Mesendoderm (in vitro differentiated cells): ENCODE measurements at regions not wholly inside any gene's neighbourhood (a gene's known extent, or its start where the extent isn't known, plus 50 kb on each side); places are given as distances from the start of the nearest gene placed in this dataset.

Experiments used
- DNase-seq: peaks from one replicate; pipeline ENCODE4 v3.0.0; 2013
- H2AK5ac ChIP-seq: 2 replicates; pipeline ENCODE4 v1.6.1; 2013; ENCODE audit warnings: low read length, inconsistent platforms
- H2BK120ac ChIP-seq: 2 replicates; pipeline ENCODE4 v1.6.1; 2013; ENCODE audit warnings: low read depth, mild to moderate bottlenecking, low read length, moderate library complexity, mixed read lengths
- H2BK15ac ChIP-seq: replicated peaks from 2 replicates; pipeline ENCODE4 v1.6.1; 2013; ENCODE audit warnings: low read depth, mild to moderate bottlenecking, moderate library complexity
- H2BK5ac ChIP-seq: 2 replicates; pipeline ENCODE4 v1.6.1; 2013; ENCODE audit warnings: low read length, inconsistent platforms
- H3K18ac ChIP-seq: 2 replicates; pipeline ENCODE4 v1.6.1; 2013; ENCODE audit warnings: mild to moderate bottlenecking, low read length, mixed read lengths
- H3K23ac ChIP-seq: one replicate; pipeline ENCODE4 v1.6.1; 2013; ENCODE audit warnings: low read length
- H3K27ac ChIP-seq: 2 replicates; pipeline ENCODE4 v1.5.1; 2013; ENCODE audit warnings: low read depth, mild to moderate bottlenecking, inconsistent platforms, low read length, moderate library complexity
- H3K27me3 ChIP-seq: 2 replicates; pipeline ENCODE4 v1.6.1; 2013; ENCODE audit warnings: low read length, control low read depth, mild to moderate bottlenecking, inconsistent platforms; ENCODE audit not compliant: insufficient read depth, poor library complexity
- H3K36me3 ChIP-seq: 2 replicates; pipeline ENCODE4 v1.6.1; 2013; ENCODE audit warnings: low read length, inconsistent platforms; ENCODE audit not compliant: control insufficient read depth, insufficient read depth
- H3K4ac ChIP-seq: one replicate; pipeline ENCODE4 v1.6.1; 2013; ENCODE audit warnings: low read depth, mild to moderate bottlenecking, low read length, moderate library complexity
- H3K4me1 ChIP-seq: 2 replicates; pipeline ENCODE4 v1.6.1; 2013; ENCODE audit warnings: low read depth, low read length, inconsistent platforms; ENCODE audit not compliant: control insufficient read depth
- H3K4me2 ChIP-seq: 2 replicates; pipeline ENCODE4 v1.6.1; 2013; ENCODE audit warnings: low read length
- H3K4me3 ChIP-seq: 2 replicates; pipeline ENCODE4 v1.5.1; 2013; ENCODE audit warnings: mild to moderate bottlenecking, low read length
- H3K56ac ChIP-seq: one replicate; pipeline ENCODE4 v1.6.1; 2013; ENCODE audit warnings: low read length
- H3K79me1 ChIP-seq: 2 replicates; pipeline ENCODE4 v1.6.1; 2013; ENCODE audit warnings: low read length, inconsistent platforms
- H3K79me2 ChIP-seq: 2 replicates; pipeline ENCODE4 v1.6.1; 2013; ENCODE audit warnings: mild to moderate bottlenecking, low read length; ENCODE audit not compliant: control insufficient read depth, insufficient read depth
- H3K9ac ChIP-seq: 2 replicates; pipeline ENCODE4 v1.6.1; 2013; ENCODE audit warnings: low read length, inconsistent platforms
- H4K5ac ChIP-seq: one replicate; pipeline ENCODE4 v1.6.1; 2013; ENCODE audit warnings: low read length
- H4K8ac ChIP-seq: one replicate; pipeline ENCODE4 v1.6.1; 2013; ENCODE audit warnings: low read depth, mild to moderate bottlenecking, control low read depth, low read length, moderate library complexity
- WGBS: extraction: QIAGEN DNeasy Blood & Tissue Kit; methylation state at CpG from one replicate; pipeline ENCODE4 v1.1.7; 2013; ENCODE audit warnings: low lambda C conversion rate, missing lambda C conversion rate; ENCODE audit not compliant: insufficient coverage; ENCODE audit errors: extremely low coverage; 5-methylcytosine and 5-hydroxymethylcytosine counted together

GRCh38 chr6:169969372-169970099 lies 218.1 kb downstream of the ERMARD start:
- Histone ChIP-seq H3K36me3 (no peaks in the 10 kb centered on the region), H3K4me3 (no peak overlapping the region), H2BK5ac (no peak overlapping the region), H3K4me1 (no peaks in the 10 kb centered on the region), H3K27ac (no peak overlapping the region), H3K4ac (no peak overlapping the region), H2AK5ac (no peak overlapping the region), H3K9ac (no peak overlapping the region), H3K18ac (no peak overlapping the region), H3K79me1 (no peaks in the 10 kb centered on the region), H4K8ac (no peak overlapping the region), H4K5ac (no peak overlapping the region), H3K4me2 (no peak overlapping the region), H3K27me3 (no peaks in the 10 kb centered on the region), H2BK120ac (no peak overlapping the region), H3K56ac (no peak overlapping the region), H2BK15ac (no peak overlapping the region), H3K23ac (no peak overlapping the region), H3K79me2 (no peaks in the 10 kb centered on the region)
- no peak for DNase-seq
- WGBS = no CpG with 5 or more reads among the region's 19 CpGs

GRCh38 chr6:169968541-169969270 lies 217.3 kb downstream of the ERMARD start:
- no peak overlapping the region for H3K27ac ChIP-seq
- no CpG with 5 or more reads among the region's 15 CpGs for WGBS

GRCh38 chr6:169967687-169968086 lies 216.3 kb downstream of the ERMARD start:
- no peak for DNase-seq
- H3K27ac ChIP-seq = no peak overlapping the region
- no peak overlapping the region for H2BK5ac ChIP-seq
- H2AK5ac ChIP-seq = no peak overlapping the region
- H3K56ac ChIP-seq = no peak overlapping the region
- no peak overlapping the region for H2BK15ac ChIP-seq
- no peaks in the 10 kb centered on the region for H3K4me1 ChIP-seq
- H2BK120ac ChIP-seq = no peak overlapping the region
- H3K4ac ChIP-seq = no peak overlapping the region
- H3K36me3 ChIP-seq = no peaks in the 10 kb centered on the region
- H3K27me3 ChIP-seq = no peaks in the 10 kb centered on the region
- H3K9ac ChIP-seq = no peak overlapping the region
- H3K23ac ChIP-seq = no peak overlapping the region
- H3K4me3 ChIP-seq = no peak overlapping the region
- H3K4me2 ChIP-seq = no peak overlapping the region
- H3K79me1 ChIP-seq = no peaks in the 10 kb centered on the region
- no peak overlapping the region for H4K5ac ChIP-seq
- WGBS = no CpG with 5 or more reads among the region's 8 CpGs
- no peak overlapping the region for H3K18ac ChIP-seq
- no peaks in the 10 kb centered on the region for H3K79me2 ChIP-seq
- no peak overlapping the region for H4K8ac ChIP-seq

More at GRCh38 chr6:169968541-169969270, 217.3 kb downstream of the ERMARD start:
- no peak overlapping the region for H3K9ac ChIP-seq
- no peaks in the 10 kb centered on the region for H3K36me3 ChIP-seq
- H3K56ac ChIP-seq = no peak overlapping the region
- H4K5ac ChIP-seq = no peak overlapping the region
- H2BK5ac ChIP-seq = no peak overlapping the region
- no peaks in the 10 kb centered on the region for H3K79me1 ChIP-seq
- no peak overlapping the region for H3K4me2 ChIP-seq
- no peak overlapping the region for H2BK120ac ChIP-seq
- DNase-seq = no peak
- no peak overlapping the region for H3K23ac ChIP-seq
- no peak overlapping the region for H3K4ac ChIP-seq
- H4K8ac ChIP-seq = no peak overlapping the region
- H3K27me3 ChIP-seq = no peaks in the 10 kb centered on the region
- no peaks in the 10 kb centered on the region for H3K4me1 ChIP-seq
- no peak overlapping the region for H3K18ac ChIP-seq
- H2BK15ac ChIP-seq = no peak overlapping the region
- no peak overlapping the region for H3K4me3 ChIP-seq
- no peak overlapping the region for H2AK5ac ChIP-seq
- H3K79me2 ChIP-seq = no peaks in the 10 kb centered on the region

GRCh38 chr6:169966312-169967181 lies 215.1 kb downstream of the ERMARD start:
- WGBS = no CpG with 5 or more reads among the region's 20 CpGs
- no peak for DNase-seq
- H2BK5ac ChIP-seq = no peak overlapping the region

GRCh38 chr6:169965657-169966311 lies 214.4 kb downstream of the ERMARD start:
- no peak overlapping the region for H3K4me2 ChIP-seq
- H3K4me3 ChIP-seq = no peak overlapping the region
- H3K18ac ChIP-seq = no peak overlapping the region
- no peak overlapping the region for H3K27ac ChIP-seq
- no peak overlapping the region for H3K23ac ChIP-seq
- H3K4me1 ChIP-seq = no peaks in the 10 kb centered on the region
- H3K4ac ChIP-seq = no peak overlapping the region
- H2AK5ac ChIP-seq = no peak overlapping the region
- H3K27me3 ChIP-seq = no peaks in the 10 kb centered on the region
- no peak overlapping the region for H3K56ac ChIP-seq
- H3K9ac ChIP-seq = no peak overlapping the region
- no peaks in the 10 kb centered on the region for H3K36me3 ChIP-seq
- H2BK120ac ChIP-seq = no peak overlapping the region
- no peak overlapping the region for H4K8ac ChIP-seq
- no peaks in the 10 kb centered on the region for H3K79me2 ChIP-seq
- no peak overlapping the region for H2BK5ac ChIP-seq
- no peak for DNase-seq
- H3K79me1 ChIP-seq = no peaks in the 10 kb centered on the region
- H4K5ac ChIP-seq = no peak overlapping the region
- no peak overlapping the region for H2BK15ac ChIP-seq
- no CpG with 5 or more reads among the region's 25 CpGs for WGBS

More at GRCh38 chr6:169966312-169967181, 215.1 kb downstream of the ERMARD start:
- Histone ChIP-seq H3K27ac (no peak overlapping the region), H3K4ac (no peak overlapping the region), H3K79me2 (no peaks in the 10 kb centered on the region), H4K5ac (no peak overlapping the region), H3K56ac (no peak overlapping the region), H3K9ac (no peak overlapping the region), H4K8ac (no peak overlapping the region), H2BK120ac (no peak overlapping the region), H3K27me3 (no peaks in the 10 kb centered on the region), H2AK5ac (no peak overlapping the region), H2BK15ac (no peak overlapping the region), H3K79me1 (no peaks in the 10 kb centered on the region), H3K4me3 (no peak overlapping the region), H3K23ac (no peak overlapping the region), H3K18ac (no peak overlapping the region), H3K4me2 (no peak overlapping the region), H3K4me1 (no peaks in the 10 kb centered on the region), H3K36me3 (no peaks in the 10 kb centered on the region)
